Upper lobe of right lung (tissue), 1 donor: ENCODE measurements at regions not wholly inside any gene's neighbourhood (a gene's known extent, or its start where the extent isn't known, plus 50 kb on each side); places are given as distances from the start of the nearest gene placed in this dataset.

Experiments used
- ATAC-seq: fragments of 200-7000 bp; cut with Tn5 transposase; one replicate; pipeline ENCODE4 v1.9.1; 2020; ENCODE audit warnings: mild to moderate bottlenecking, moderate library complexity
- DNase-seq: peaks from one replicate; pipeline ENCODE4 v3.0.0-alpha.2; 2020
- H3K27ac ChIP-seq: fragments of 200-600 bp; one replicate; pipeline ENCODE4 v1.8.0; 2022
- H3K27me3 ChIP-seq: fragments of 200-600 bp; one replicate; pipeline ENCODE4 v1.8.0; 2022; ENCODE audit warnings: mild to moderate bottlenecking
- H3K36me3 ChIP-seq: fragments of 200-600 bp; one replicate; pipeline ENCODE4 v1.8.0; 2022
- H3K4me1 ChIP-seq: fragments of 200-600 bp; one replicate; pipeline ENCODE4 v1.8.0; 2022
- H3K4me3 ChIP-seq: fragments of 200-600 bp; one replicate; pipeline ENCODE4 v1.8.0; 2022; ENCODE audit warnings: mild to moderate bottlenecking
- H3K9me3 ChIP-seq: fragments of 200-600 bp; one replicate; pipeline ENCODE4 v1.8.0; 2022
- intact Hi-C: fragments of 100-400 bp; cut with DNase I; formaldehyde crosslinking; loops from one replicate; pipeline ENCODE4 v1.11.0; 2022
- TF ChIP-seq, protein P1 (sequence below): fragments of 200-600 bp; IDR thresholded peaks from one replicate; pipeline ENCODE4 v1.8.0; 2022; ENCODE audit warnings: antibody characterized with exemption
- donor health status: DM: no; HTN: yes; CAD: no; lungs with severe emphysema.

DNA sequence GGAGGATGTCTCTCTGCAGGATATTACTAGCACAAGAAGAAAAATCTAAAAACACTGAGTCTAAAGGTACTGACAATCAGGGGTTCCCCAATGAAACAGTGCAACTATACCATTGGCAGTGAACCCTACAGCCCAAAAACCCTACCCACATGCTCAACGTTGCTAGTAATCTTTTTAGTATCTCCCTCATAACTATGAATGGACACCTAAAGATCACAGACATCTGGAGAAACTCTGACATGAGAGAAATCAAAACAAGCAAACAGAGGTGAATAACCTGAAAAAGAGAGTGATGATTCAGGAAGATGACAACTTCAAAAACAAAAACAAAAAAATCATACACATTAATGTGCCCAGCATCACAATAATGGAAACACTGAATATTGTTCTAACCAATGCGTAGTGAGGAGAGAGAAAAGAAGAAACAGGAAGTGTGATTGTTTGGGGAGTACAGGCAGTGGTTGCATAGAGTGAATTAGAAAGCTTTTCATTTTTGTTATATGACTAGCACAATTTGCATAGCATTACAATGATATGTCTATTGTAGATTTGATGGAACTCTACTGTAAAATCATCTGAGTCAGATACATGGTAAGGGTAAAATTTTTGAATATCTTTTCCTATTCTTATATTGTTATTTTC lies 78.9 kb upstream of the FMR1 start:
- H3K27me3 ChIP-seq = no peaks in the 10 kb centered on the region

DNA sequence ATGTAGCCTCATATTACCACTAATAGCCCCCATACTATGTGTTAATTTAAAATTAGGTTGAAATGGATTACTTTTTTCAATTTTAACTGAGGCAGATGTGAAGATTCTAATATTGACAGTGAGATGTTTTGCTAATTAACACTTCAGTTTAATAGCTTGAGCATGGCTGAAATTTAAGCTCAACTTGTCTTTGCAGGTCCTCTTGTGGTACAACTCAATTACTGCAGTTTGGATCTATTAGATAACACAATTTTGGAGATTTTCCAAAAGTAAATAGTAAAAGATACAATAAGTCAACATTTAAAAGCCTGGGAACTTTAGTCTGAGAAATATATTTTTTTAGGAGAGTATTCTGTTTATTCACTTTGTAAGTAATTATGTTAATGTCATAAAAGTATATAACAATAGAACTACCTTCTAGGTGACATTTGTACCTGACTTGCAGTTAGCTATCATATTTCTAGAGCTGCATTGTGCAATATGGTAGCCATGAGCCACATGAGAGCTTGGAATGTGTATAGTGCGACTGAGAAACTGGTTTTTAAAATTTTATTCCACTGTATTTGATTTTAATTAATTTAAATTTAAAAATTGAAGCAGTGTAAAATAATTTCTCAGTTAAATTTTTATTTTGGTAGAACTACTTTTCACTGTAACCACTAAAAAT lies 73.1 kb upstream of the FMR1 start:
- intact Hi-C loops = no loop called here
- Histone ChIP-seq H3K9me3 (no peaks in the 10 kb centered on the region), H3K27ac (no peak overlapping the region), H3K4me3 (no peak overlapping the region), H3K27me3 (no peaks in the 10 kb centered on the region), H3K4me1 (no peaks in the 10 kb centered on the region), H3K36me3 (no peaks in the 10 kb centered on the region)
- TF ChIP-seq, protein P1, sequence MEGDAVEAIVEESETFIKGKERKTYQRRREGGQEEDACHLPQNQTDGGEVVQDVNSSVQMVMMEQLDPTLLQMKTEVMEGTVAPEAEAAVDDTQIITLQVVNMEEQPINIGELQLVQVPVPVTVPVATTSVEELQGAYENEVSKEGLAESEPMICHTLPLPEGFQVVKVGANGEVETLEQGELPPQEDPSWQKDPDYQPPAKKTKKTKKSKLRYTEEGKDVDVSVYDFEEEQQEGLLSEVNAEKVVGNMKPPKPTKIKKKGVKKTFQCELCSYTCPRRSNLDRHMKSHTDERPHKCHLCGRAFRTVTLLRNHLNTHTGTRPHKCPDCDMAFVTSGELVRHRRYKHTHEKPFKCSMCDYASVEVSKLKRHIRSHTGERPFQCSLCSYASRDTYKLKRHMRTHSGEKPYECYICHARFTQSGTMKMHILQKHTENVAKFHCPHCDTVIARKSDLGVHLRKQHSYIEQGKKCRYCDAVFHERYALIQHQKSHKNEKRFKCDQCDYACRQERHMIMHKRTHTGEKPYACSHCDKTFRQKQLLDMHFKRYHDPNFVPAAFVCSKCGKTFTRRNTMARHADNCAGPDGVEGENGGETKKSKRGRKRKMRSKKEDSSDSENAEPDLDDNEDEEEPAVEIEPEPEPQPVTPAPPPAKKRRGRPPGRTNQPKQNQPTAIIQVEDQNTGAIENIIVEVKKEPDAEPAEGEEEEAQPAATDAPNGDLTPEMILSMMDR = no peak
- ATAC-seq (no peak), DNase-seq (no peak)

More for the DNA sequence above, 78.9 kb upstream of the FMR1 start:
- no peak for DNase-seq
- TF ChIP-seq, protein P1 = no peak
- Histone ChIP-seq H3K9me3 (no peaks in the 10 kb centered on the region), H3K27ac (no peak overlapping the region), H3K36me3 (no peaks in the 10 kb centered on the region), H3K4me3 (no peak overlapping the region), H3K4me1 (no peaks in the 10 kb centered on the region)
- no peak for ATAC-seq
- intact Hi-C loops = no loop called here

DNA sequence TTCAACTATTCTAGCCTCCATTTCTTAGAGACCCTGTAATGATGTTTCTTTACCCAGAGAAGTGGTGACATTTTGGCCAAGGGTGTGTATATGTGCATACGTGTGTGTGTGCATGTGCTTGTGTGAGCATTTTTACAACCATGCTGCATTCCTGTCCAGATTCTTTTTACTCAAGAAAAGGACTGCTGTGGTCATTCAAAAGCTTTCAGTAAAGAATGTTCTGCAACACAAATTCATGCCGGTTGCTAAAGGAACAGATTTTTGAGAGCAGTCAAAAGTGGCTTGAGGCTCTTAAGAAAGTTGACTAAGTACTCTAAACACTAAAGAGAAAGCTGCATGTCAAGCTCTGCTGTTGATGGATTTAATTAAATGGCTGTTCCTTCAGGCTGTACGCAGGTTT lies 65.0 kb upstream of the FMR1 start:
- no peaks in the 10 kb centered on the region for H3K27me3 ChIP-seq
- no peak overlapping the region for H3K4me3 ChIP-seq
- H3K4me1 ChIP-seq = no peaks in the 10 kb centered on the region
- H3K27ac ChIP-seq = no peak overlapping the region
- DNase-seq (no peak), ATAC-seq (peak; percentile 69)
- TF ChIP-seq, protein P1 = no peak
- no peaks in the 10 kb centered on the region for H3K36me3 ChIP-seq
- H3K9me3 ChIP-seq = no peaks in the 10 kb centered on the region
- intact Hi-C loops = no loop called here

DNA sequence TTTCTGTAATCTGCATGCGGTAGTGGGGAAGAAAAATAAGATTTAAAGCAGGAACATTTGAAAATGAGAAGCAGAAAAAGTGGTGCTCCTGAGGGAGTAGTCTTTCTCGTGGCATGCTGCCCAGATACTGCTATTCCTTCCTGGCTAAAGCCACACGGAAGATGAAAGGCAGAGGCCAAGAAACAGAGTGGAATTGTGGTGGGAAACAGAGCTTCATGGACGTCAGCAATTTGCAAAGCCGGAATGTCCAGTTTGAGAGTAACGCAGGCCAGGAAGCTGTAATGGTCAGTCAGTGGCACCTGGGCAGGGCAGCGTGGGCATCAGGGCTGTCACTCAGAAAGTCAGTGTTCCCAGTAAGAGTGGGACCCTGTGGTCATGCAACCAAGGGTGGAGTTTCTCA lies 63.7 kb upstream of the FMR1 start:
- H3K36me3 ChIP-seq = no peaks in the 10 kb centered on the region
- H3K27ac ChIP-seq = no peak overlapping the region
- no peaks in the 10 kb centered on the region for H3K27me3 ChIP-seq
- intact Hi-C loops = no loop called here
- H3K9me3 ChIP-seq = no peaks in the 10 kb centered on the region
- no peaks in the 10 kb centered on the region for H3K4me1 ChIP-seq
- DNase-seq (no peak), ATAC-seq (no peak)
- H3K4me3 ChIP-seq = no peak overlapping the region
- TF ChIP-seq, protein P1 = no peak

DNA sequence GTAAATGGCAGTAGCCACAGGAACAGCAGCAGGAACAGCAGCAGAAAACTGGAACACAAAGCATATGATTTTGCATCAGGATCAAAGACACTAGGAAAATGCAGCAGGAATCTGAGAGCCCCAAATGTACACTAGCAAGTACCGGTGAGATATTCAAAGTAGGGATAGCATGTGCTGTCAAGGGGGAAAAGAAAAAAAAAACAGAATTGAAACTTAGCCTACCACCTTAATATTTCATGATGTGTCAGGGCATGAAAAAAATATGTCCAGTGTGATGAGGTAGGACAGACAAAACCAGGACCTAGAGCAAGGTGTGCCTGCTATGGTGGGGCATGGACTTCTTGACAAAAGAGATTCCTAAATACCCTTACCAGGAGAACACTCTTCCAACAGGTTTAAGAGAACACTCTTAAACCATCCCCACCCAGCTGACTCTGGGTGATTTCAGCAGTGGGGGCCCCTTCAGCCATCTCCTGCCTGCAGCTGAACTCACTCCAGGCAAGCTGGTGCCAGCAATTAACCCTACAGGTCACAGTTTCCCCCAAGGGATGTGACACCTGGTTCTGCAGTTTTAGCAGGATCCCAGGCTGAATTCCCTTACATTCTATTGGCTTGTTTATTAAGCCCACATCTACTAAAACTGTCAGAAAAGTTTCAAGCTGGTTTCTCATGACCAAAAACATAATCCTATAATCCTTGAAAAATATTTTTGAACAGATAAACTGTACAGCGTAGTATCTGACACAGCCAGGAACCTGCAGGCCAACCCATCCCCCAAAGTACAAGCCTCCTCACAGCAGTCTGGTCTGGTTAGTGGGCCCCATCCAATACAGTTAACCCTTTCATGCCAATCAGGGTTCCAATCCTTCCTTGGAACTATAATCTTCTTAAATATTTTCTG lies 62.9 kb upstream of the FMR1 start:
- no peaks in the 10 kb centered on the region for H3K9me3 ChIP-seq
- TF ChIP-seq, protein P1 = no peak
- no peaks in the 10 kb centered on the region for H3K4me1 ChIP-seq
- no peak overlapping the region for H3K27ac ChIP-seq
- H3K4me3 ChIP-seq = no peak overlapping the region
- intact Hi-C loops = no loop called here
- no peaks in the 10 kb centered on the region for H3K36me3 ChIP-seq
- DNase-seq (no peak), ATAC-seq (no peak)
- H3K27me3 ChIP-seq = no peaks in the 10 kb centered on the region
